NCI-H1694 treated with DMSO at 0.1 percent for 48 hours (cell line): ENCODE measurements at regions not wholly inside any gene's neighbourhood (a gene's known extent, or its start where the extent isn't known, plus 50 kb on each side); places are given as distances from the start of the nearest gene placed in this dataset.
"Not testable (repeated sequence)": the region's sequence is repeated elsewhere in the genome, so short reads cannot be mapped to it uniquely, and the experiment has no call there.

Source experiments
- DNase-seq: peaks from one replicate; lab custom pipeline; 2025; lab: John Stamatoyannopoulos, UW

GRCh38 chr14:56351861-56352260, 227.7 kb upstream of the TMEM260 start:
- no peak for DNase-seq

GRCh38 chr14:56352999-56353398, 226.6 kb upstream of the TMEM260 start:
- DNase-seq = no peak

- no peak for DNase-seq
These were observed 222.2 kb upstream of the TMEM260 start for GRCh38 chr14:56357428-56357827.

- no peak for DNase-seq
These were observed 221.3 kb upstream of the TMEM260 start for GRCh38 chr14:56358275-56358674.

- DNase-seq = no peak
These were observed 220.6 kb upstream of the TMEM260 start for GRCh38 chr14:56358851-56359614.

- DNase-seq = not testable (repeated sequence)
These were observed 213.9 kb upstream of the TMEM260 start for GRCh38 chr14:56365663-56366062.

- DNase-seq = no peak
These were observed 212.2 kb upstream of the TMEM260 start for GRCh38 chr14:56367416-56367815.

- DNase-seq = no peak
These were observed 207.9 kb upstream of the TMEM260 start for GRCh38 chr14:56371737-56372136.

GRCh38 chr14:56374421-56374820, 205.2 kb upstream of the TMEM260 start:
- DNase-seq = no peak

GRCh38 chr14:56378046-56378445, 201.6 kb upstream of the TMEM260 start:
- DNase-seq = no peak

- DNase-seq = no peak
These were observed 201.1 kb upstream of the TMEM260 start for GRCh38 chr14:56378475-56378877.

GRCh38 chr14:56379956-56380355, 199.6 kb upstream of the TMEM260 start:
- DNase-seq = no peak

GRCh38 chr14:56386024-56386423, 193.6 kb upstream of the TMEM260 start:
- DNase-seq = no peak

- no peak for DNase-seq
These were observed 188.7 kb upstream of the TMEM260 start for GRCh38 chr14:56390859-56391258.

GRCh38 chr14:56394826-56395530, 184.6 kb upstream of the TMEM260 start:
- no peak for DNase-seq

- DNase-seq = no peak
These were observed 179.3 kb upstream of the TMEM260 start for GRCh38 chr14:56400109-56400825.

GRCh38 chr14:56412468-56413434, 166.8 kb upstream of the TMEM260 start:
- DNase-seq = peak; percentile 96

- no peak for DNase-seq
These were observed 165.9 kb upstream of the TMEM260 start for GRCh38 chr14:56413721-56414120.

GRCh38 chr14:56414236-56414635, 165.4 kb upstream of the TMEM260 start:
- DNase-seq = no peak

- DNase-seq = no peak
These were observed 163.4 kb upstream of the TMEM260 start for GRCh38 chr14:56416213-56416612.

- DNase-seq = no peak
These were observed 162.4 kb upstream of the TMEM260 start for GRCh38 chr14:56417173-56417572.

- DNase-seq = no peak
These were observed 159.8 kb upstream of the TMEM260 start for GRCh38 chr14:56419750-56420149.
